ENCODE measurements at regions not wholly inside any gene's neighbourhood (a gene's known extent, or its start where the extent isn't known, plus 50 kb on each side); places are given as distances from the start of the nearest gene placed in this dataset.

- DNase-seq, result peak; percentile 31 to 85 (median 79)
- H3K9ac ChIP-seq (ENCODE audit: insufficient read depth in 1 of 2, low read length in 2 of 2), result no peak overlapping the region
- no peak for TF ChIP-seq CTCF (IDR thresholded peaks at IDR 0.05; ENCODE audit: control extremely low read depth, extremely low read depth)
Measured at GRCh38 chr1:198890214-198890930, 251.5 kb downstream of the PTPRC start.

GRCh38 chr1:198892065-198892464, 253.2 kb downstream of the PTPRC start:
- no peak for TF ChIP-seq CTCF (IDR thresholded peaks at IDR 0.05; ENCODE audit: control extremely low read depth, extremely low read depth)
- Histone ChIP-seq H3K27ac (ENCODE audit: low read depth in 1 of 2, low read length in 1 of 2) (peak overlapping the region in 1 of 2 donors; percentile 6), H3K9ac (ENCODE audit: insufficient read depth in 1 of 2, low read length in 2 of 2) (no peak overlapping the region), H3K36me3 (ENCODE audit: control insufficient read depth in 4 of 4, insufficient read depth in 4 of 4, low read length in 4 of 4) (peaks cover 0 to 1% (median 0%) of the 10 kb centered on the region in 4 donors), H3K9me3 (ENCODE audit: control insufficient read depth in 4 of 4, insufficient read depth in 3 of 4, low read length in 3 of 4) (no peaks in the 10 kb centered on the region), H3K4me3 (no peak overlapping the region), H3K27me3 (ENCODE audit: control insufficient read depth in 3 of 3, insufficient read depth in 3 of 3, low read length in 2 of 3) (no peaks in the 10 kb centered on the region), H3K4me1 (ENCODE audit: control insufficient read depth in 5 of 5, insufficient read depth in 5 of 5, low read length in 5 of 5) (peaks cover 0 to 48% (median 9%) of the 10 kb centered on the region in 5 donors)
- ATAC-seq (ENCODE audit: insufficient read depth, low FRiP score) (no peak), DNase-seq (peak; percentile 84 to 96 (median 96))
- 60 to 67% methylated on average over 1 of the region's 1 CpG for WGBS, 2 donors

More at GRCh38 chr1:198890214-198890930, 251.5 kb downstream of the PTPRC start:
- 59 to 73% methylated on average over 4 of the region's 4 CpGs for WGBS, 2 donors
- Histone ChIP-seq H3K27ac (ENCODE audit: low read depth in 1 of 2, low read length in 1 of 2) (no peak overlapping the region), H3K27me3 (ENCODE audit: control insufficient read depth in 3 of 3, insufficient read depth in 3 of 3, low read length in 2 of 3) (no peaks in the 10 kb centered on the region), H3K36me3 (ENCODE audit: control insufficient read depth in 4 of 4, insufficient read depth in 4 of 4, low read length in 4 of 4) (peaks cover 0 to 1% (median 0%) of the 10 kb centered on the region in 4 donors), H3K9me3 (ENCODE audit: control insufficient read depth in 4 of 4, insufficient read depth in 3 of 4, low read length in 3 of 4) (no peaks in the 10 kb centered on the region), H3K4me1 (ENCODE audit: control insufficient read depth in 5 of 5, insufficient read depth in 5 of 5, low read length in 5 of 5) (peaks cover 0 to 48% (median 9%) of the 10 kb centered on the region in 5 donors), H3K4me3 (no peak overlapping the region)
- no peak for ATAC-seq (ENCODE audit: insufficient read depth, low FRiP score)

- H3K9ac ChIP-seq (ENCODE audit: insufficient read depth in 1 of 2, low read length in 2 of 2), result no peak overlapping the region
- no peak for ATAC-seq (ENCODE audit: insufficient read depth, low FRiP score)
- H3K27me3 ChIP-seq (ENCODE audit: control insufficient read depth in 3 of 3, insufficient read depth in 3 of 3, low read length in 2 of 3), result no peaks in the 10 kb centered on the region
- 97 to 98% methylated on average over 1 of the region's 1 CpG for WGBS, 2 donors
- H3K27ac ChIP-seq (ENCODE audit: low read depth in 1 of 2, low read length in 1 of 2), result no peak overlapping the region
- peaks cover 0 to 1% (median 0%) of the 10 kb centered on the region in 4 donors for H3K36me3 ChIP-seq (ENCODE audit: control insufficient read depth in 4 of 4, insufficient read depth in 4 of 4, low read length in 4 of 4)
- H3K9me3 ChIP-seq (ENCODE audit: control insufficient read depth in 4 of 4, insufficient read depth in 3 of 4, low read length in 3 of 4), result no peaks in the 10 kb centered on the region
- TF ChIP-seq CTCF (IDR thresholded peaks at IDR 0.05; ENCODE audit: control extremely low read depth, extremely low read depth), result no peak
- no peak for DNase-seq
- H3K4me3 ChIP-seq, result no peak overlapping the region
- H3K4me1 ChIP-seq (ENCODE audit: control insufficient read depth in 5 of 5, insufficient read depth in 5 of 5, low read length in 5 of 5), result peaks cover 0 to 44% (median 9%) of the 10 kb centered on the region in 5 donors
Measured at GRCh38 chr1:198893141-198893540, 254.3 kb downstream of the PTPRC start.

Measured in lung (tissue), 11 donors.